Progenitor cell of endocrine pancreas (in vitro differentiated cells): ENCODE measurements at regions not wholly inside any gene's neighbourhood (a gene's known extent, or its start where the extent isn't known, plus 50 kb on each side); places are given as distances from the start of the nearest gene placed in this dataset.

Experiments used
- DNase-seq: peaks from one replicate; pipeline ENCODE4 v3.0.0; 2021; ENCODE audit warnings: low spot score; ENCODE audit not compliant: unreplicated experiment
- H3K27ac Mint-ChIP-seq: 2 replicates; pipeline ENCODE4 v1.8.0; 2021; ENCODE audit warnings: mild to moderate bottlenecking, moderate library complexity, mixed read lengths
- H3K27me3 Mint-ChIP-seq: 2 replicates; pipeline ENCODE4 v1.8.0; 2021; ENCODE audit warnings: mixed read lengths
- H3K36me3 Mint-ChIP-seq: 2 replicates; pipeline ENCODE4 v1.8.0; 2022; ENCODE audit warnings: mixed read lengths; ENCODE audit not compliant: insufficient read depth
- H3K4me1 Mint-ChIP-seq: 2 replicates; pipeline ENCODE4 v1.8.0; 2021; ENCODE audit warnings: low read depth, mixed read lengths
- H3K4me3 Mint-ChIP-seq: 2 replicates; pipeline ENCODE4 v1.8.0; 2021; ENCODE audit warnings: low read depth, mild to moderate bottlenecking, moderate library complexity, mixed read lengths
- H3K9me3 Mint-ChIP-seq: 2 replicates; pipeline ENCODE4 v1.8.0; 2021; ENCODE audit warnings: low read depth, mixed read lengths
- CTCF ChIP-seq: fragments of 200-600 bp; sonication (generic); IDR thresholded peaks from one replicate; pipeline ENCODE4 v1.5.0; 2021; ENCODE audit warnings: antibody characterized with exemption, mild to moderate bottlenecking; ENCODE audit not compliant: unreplicated experiment

GRCh38 chr19:27742041-27742440 lies 1470.9 kb downstream of the UQCRFS1 start:
- Mint-ChIP-seq H3K27ac (no peak overlapping the region), H3K9me3 (peaks cover 51% of the 10 kb centered on the region), H3K36me3 (peaks cover 41% of the 10 kb centered on the region), H3K4me3 (no peak overlapping the region), H3K4me1 (no peaks in the 10 kb centered on the region), H3K27me3 (no peaks in the 10 kb centered on the region)
- no peak for TF ChIP-seq CTCF
- DNase-seq, result no peak

DNA sequence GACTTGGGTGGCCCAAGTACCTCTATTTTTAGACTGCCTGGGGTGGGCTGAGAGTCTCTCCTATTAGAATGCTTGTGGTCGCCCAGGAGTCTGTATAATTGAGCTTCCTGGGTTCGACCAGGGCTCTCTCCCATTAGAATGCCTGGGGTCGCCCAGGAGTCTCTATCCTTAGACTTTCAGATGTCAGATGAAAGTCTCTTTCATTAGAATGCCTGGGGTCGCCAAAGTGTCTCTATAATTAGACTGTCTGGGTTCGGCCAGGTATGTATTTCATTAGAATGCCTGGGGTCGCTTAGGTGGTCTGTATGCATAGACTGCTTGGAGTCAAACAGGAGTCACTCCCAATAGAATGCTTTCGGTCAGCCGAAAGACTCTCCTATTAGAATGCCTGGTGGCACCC lies 1471.7 kb downstream of the UQCRFS1 start:
- no peak for TF ChIP-seq CTCF
- H3K4me1 Mint-ChIP-seq, result no peaks in the 10 kb centered on the region
- H3K9me3 Mint-ChIP-seq, result peaks cover 59% of the 10 kb centered on the region
- no peak for DNase-seq
- H3K4me3 Mint-ChIP-seq, result no peak overlapping the region
- no peaks in the 10 kb centered on the region for H3K27me3 Mint-ChIP-seq
- H3K27ac Mint-ChIP-seq, result no peak overlapping the region
- peaks cover 48% of the 10 kb centered on the region for H3K36me3 Mint-ChIP-seq

DNA sequence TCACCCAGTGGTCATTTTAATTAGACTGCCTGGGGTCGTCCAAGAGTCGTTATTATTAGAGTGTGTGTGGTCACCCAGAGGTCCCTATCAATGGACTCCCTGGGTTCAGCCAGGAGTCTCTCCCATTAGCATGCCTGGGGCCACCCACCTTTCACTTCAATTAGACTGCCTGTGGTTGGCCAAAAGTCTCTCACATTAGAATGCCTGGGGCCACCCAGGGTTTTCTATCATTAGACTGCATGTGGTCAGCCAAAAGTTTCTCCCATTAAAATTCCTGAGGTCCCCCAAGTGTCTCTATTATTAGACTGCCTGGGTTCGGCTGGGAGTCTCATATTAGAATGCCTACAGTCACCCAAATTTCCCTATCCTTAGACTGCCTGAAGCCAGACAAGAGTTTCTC lies 1472.6 kb downstream of the UQCRFS1 start:
- no peak for TF ChIP-seq CTCF
- Mint-ChIP-seq H3K27ac (no peak overlapping the region), H3K27me3 (no peaks in the 10 kb centered on the region), H3K4me1 (no peaks in the 10 kb centered on the region), H3K9me3 (peaks cover 58% of the 10 kb centered on the region), H3K36me3 (peaks cover 48% of the 10 kb centered on the region), H3K4me3 (no peak overlapping the region)
- DNase-seq, result no peak

DNA sequence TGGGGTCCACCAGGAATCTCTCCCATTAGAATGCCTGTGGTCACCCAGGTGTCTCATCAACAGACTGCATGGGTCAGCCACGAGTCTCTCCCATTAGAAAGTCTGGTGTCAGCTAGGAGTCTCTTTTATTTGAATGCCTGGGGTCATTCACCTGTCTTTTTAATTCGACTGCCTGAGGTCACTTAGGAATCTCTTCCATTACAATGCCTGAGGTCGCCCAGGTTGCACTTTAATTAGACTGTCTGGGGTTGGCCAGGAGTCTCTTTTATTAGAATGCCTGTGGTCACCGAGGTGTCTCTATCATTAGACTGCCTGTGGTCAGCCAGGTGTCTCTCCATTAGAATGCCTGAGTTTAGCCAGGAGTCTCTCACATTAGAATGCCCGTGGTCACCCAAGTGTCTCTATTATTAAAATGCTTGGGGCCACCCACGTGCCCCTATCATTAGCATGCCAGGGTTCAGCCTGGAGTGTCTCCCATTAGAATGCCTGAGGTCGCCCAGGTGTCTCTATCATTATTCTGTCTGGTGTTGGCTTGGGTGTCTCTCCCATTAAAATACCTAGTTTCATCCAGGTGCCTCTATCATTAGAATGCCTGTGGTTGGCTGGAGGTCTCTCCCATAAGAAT lies 1474.3 kb downstream of the UQCRFS1 start:
- Mint-ChIP-seq H3K4me1 (no peaks in the 10 kb centered on the region), H3K4me3 (no peak overlapping the region), H3K36me3 (peaks cover 55% of the 10 kb centered on the region), H3K27ac (no peak overlapping the region), H3K9me3 (peaks cover 73% of the 10 kb centered on the region), H3K27me3 (no peaks in the 10 kb centered on the region)
- no peak for DNase-seq
- TF ChIP-seq CTCF, result no peak

GRCh38 chr19:27736225-27736624 lies 1476.7 kb downstream of the UQCRFS1 start:
- peaks cover 60% of the 10 kb centered on the region for H3K36me3 Mint-ChIP-seq
- no peak for DNase-seq
- H3K27me3 Mint-ChIP-seq, result no peaks in the 10 kb centered on the region
- no peak overlapping the region for H3K4me3 Mint-ChIP-seq
- H3K27ac Mint-ChIP-seq, result no peak overlapping the region
- H3K4me1 Mint-ChIP-seq, result no peaks in the 10 kb centered on the region
- H3K9me3 Mint-ChIP-seq, result peaks cover 79% of the 10 kb centered on the region
- no peak for TF ChIP-seq CTCF
